Astrocyte (in vitro differentiated cells and primary cell): ENCODE measurements at regions not wholly inside any gene's neighbourhood (a gene's known extent, or its start where the extent isn't known, plus 50 kb on each side); places are given as distances from the start of the nearest gene placed in this dataset.

ENCODE experiments used
- DNase-seq: peaks from one replicate; pipeline ENCODE4 v3.0.0-alpha.2; 2010; ENCODE audit warnings: low read depth
- FAIRE-seq: peaks from 2 replicates; lab custom pipeline; 2011; peaks lifted over from hg19 to GRCh38; lab: Jason Lieb, UNC
- H2AFZ ChIP-seq: 2 replicates; pipeline ENCODE4 v1.6.0; 2012; ENCODE audit warnings: low read depth, low read length, inconsistent platforms
- H3K27ac ChIP-seq: 2 replicates; pipeline ENCODE4 v1.5.1; 2011; ENCODE audit warnings: low read depth, low read length, inconsistent platforms
- H3K27me3 ChIP-seq: 2 replicates; pipeline ENCODE4 v1.6.0; 2011; ENCODE audit warnings: low read length, inconsistent platforms; ENCODE audit not compliant: insufficient read depth
- H3K36me3 ChIP-seq: 2 replicates; pipeline ENCODE4 v1.5.1; 2011; ENCODE audit warnings: low read length, inconsistent platforms; ENCODE audit not compliant: insufficient read depth
- H3K4me1 ChIP-seq: 2 replicates; pipeline ENCODE4 v1.5.1; 2011; ENCODE audit warnings: low read length, inconsistent platforms; ENCODE audit not compliant: insufficient read depth
- H3K4me2 ChIP-seq: 2 replicates; pipeline ENCODE4 v1.6.0; 2012; ENCODE audit warnings: low read length, inconsistent platforms
- H3K4me3 ChIP-seq: 2 replicates; pipeline ENCODE4 v1.5.1; 2011; ENCODE audit warnings: low read depth, mild to moderate bottlenecking, low read length, inconsistent platforms; ENCODE audit not compliant: insufficient read depth
- H3K79me2 ChIP-seq: 2 replicates; pipeline ENCODE4 v1.6.0; 2012; ENCODE audit warnings: mild to moderate bottlenecking, low read length, inconsistent platforms; ENCODE audit not compliant: insufficient read depth
- H3K9ac ChIP-seq: 2 replicates; pipeline ENCODE4 v1.6.0; 2012; ENCODE audit warnings: mild to moderate bottlenecking, low read length, inconsistent platforms
- H3K9me3 ChIP-seq: 2 replicates; pipeline ENCODE4 v1.5.1; 2012; ENCODE audit warnings: low read depth, mild to moderate bottlenecking, low read length, inconsistent platforms; ENCODE audit not compliant: insufficient read depth
- H4K20me1 ChIP-seq: 2 replicates; pipeline ENCODE4 v1.6.0; 2012; ENCODE audit warnings: low read length, inconsistent platforms; ENCODE audit not compliant: insufficient read depth
- H3K27ac Mint-ChIP-seq: one replicate; pipeline ENCODE4 v1.8.0; 2021; ENCODE audit warnings: mild to moderate bottlenecking, mixed read lengths; ENCODE audit not compliant: unreplicated experiment
- H3K27me3 Mint-ChIP-seq: one replicate; pipeline ENCODE4 v1.8.0; 2021; ENCODE audit warnings: low read depth, mixed read lengths; ENCODE audit not compliant: unreplicated experiment
- H3K36me3 Mint-ChIP-seq: one replicate; pipeline ENCODE4 v1.8.0; 2021; ENCODE audit warnings: low read depth, mixed read lengths; ENCODE audit not compliant: unreplicated experiment
- H3K4me1 Mint-ChIP-seq: one replicate; pipeline ENCODE4 v1.8.0; 2021; ENCODE audit warnings: low read depth, mixed read lengths; ENCODE audit not compliant: unreplicated experiment
- H3K4me3 Mint-ChIP-seq: one replicate; pipeline ENCODE4 v1.8.0; 2021; ENCODE audit warnings: mild to moderate bottlenecking, moderate library complexity, mixed read lengths; ENCODE audit not compliant: unreplicated experiment
- H3K9me3 Mint-ChIP-seq: one replicate; pipeline ENCODE4 v1.8.0; 2021; ENCODE audit warnings: mild to moderate bottlenecking, mixed read lengths; ENCODE audit not compliant: unreplicated experiment
- CTCF ChIP-seq: IDR thresholded peaks from 2 replicates; pipeline ENCODE4 v1.5.1; 2011; ENCODE audit warnings: low read depth, mild to moderate bottlenecking, inconsistent platforms, low read length, moderate library complexity; ENCODE audit not compliant: insufficient read depth
- EZH2 ChIP-seq: IDR thresholded peaks from 2 replicates; pipeline ENCODE4 v1.6.1; 2012; ENCODE audit warnings: mild to moderate bottlenecking, low read length, inconsistent platforms; ENCODE audit not compliant: insufficient read depth

GRCh38 chr9:135247227-135247930, 159.9 kb downstream of the OLFM1 start:
- Mint-ChIP-seq H3K27me3 (peaks cover 40% of the 10 kb centered on the region), H3K36me3 (no peaks in the 10 kb centered on the region), H3K4me3 (no peak overlapping the region), H3K9me3 (no peaks in the 10 kb centered on the region), H3K27ac (no peak overlapping the region), H3K4me1 (no peaks in the 10 kb centered on the region)
- Histone ChIP-seq H3K79me2 (no peaks in the 10 kb centered on the region), H4K20me1 (no peaks in the 10 kb centered on the region), H3K27ac (no peak overlapping the region), H3K4me2 (no peak overlapping the region), H3K27me3 (no peaks in the 10 kb centered on the region), H3K9me3 (no peaks in the 10 kb centered on the region), H3K9ac (no peak overlapping the region), H3K36me3 (no peaks in the 10 kb centered on the region), H3K4me3 (no peak overlapping the region), H3K4me1 (no peaks in the 10 kb centered on the region), H2AFZ (no peak overlapping the region)
- no peak for TF ChIP-seq EZH2
- no peak for TF ChIP-seq CTCF
- DNase-seq (no peak), FAIRE-seq (no peak)

GRCh38 chr9:135248111-135248510, 160.6 kb downstream of the OLFM1 start:
- H3K27ac ChIP-seq = no peak overlapping the region
- no peak overlapping the region for H2AFZ ChIP-seq
- Mint-ChIP-seq H3K36me3 (no peaks in the 10 kb centered on the region), H3K4me3 (no peak overlapping the region), H3K9me3 (no peaks in the 10 kb centered on the region), H3K4me1 (peaks cover under 1% of the 10 kb centered on the region), H3K27ac (no peak overlapping the region), H3K27me3 (peaks cover 34% of the 10 kb centered on the region)
- H4K20me1 ChIP-seq = no peaks in the 10 kb centered on the region
- no peaks in the 10 kb centered on the region for H3K9me3 ChIP-seq
- H3K79me2 ChIP-seq = no peaks in the 10 kb centered on the region
- no peak overlapping the region for H3K4me3 ChIP-seq
- no peak for TF ChIP-seq CTCF
- no peak for TF ChIP-seq EZH2
- no peak for FAIRE-seq
- H3K4me2 ChIP-seq = no peak overlapping the region
- no peaks in the 10 kb centered on the region for H3K27me3 ChIP-seq
- no peaks in the 10 kb centered on the region for H3K36me3 ChIP-seq
- H3K4me1 ChIP-seq = no peaks in the 10 kb centered on the region
- no peak for DNase-seq
- H3K9ac ChIP-seq = no peak overlapping the region

GRCh38 chr9:135248721-135249120, 161.3 kb downstream of the OLFM1 start:
- Histone ChIP-seq H3K9me3 (no peaks in the 10 kb centered on the region), H3K4me3 (no peak overlapping the region), H3K79me2 (no peaks in the 10 kb centered on the region), H3K27me3 (no peaks in the 10 kb centered on the region), H2AFZ (no peak overlapping the region), H4K20me1 (no peaks in the 10 kb centered on the region), H3K27ac (no peak overlapping the region), H3K36me3 (no peaks in the 10 kb centered on the region), H3K4me2 (no peak overlapping the region), H3K4me1 (no peaks in the 10 kb centered on the region), H3K9ac (no peak overlapping the region)
- no peak overlapping the region for H3K4me3 Mint-ChIP-seq
- H3K27ac Mint-ChIP-seq = no peak overlapping the region
- FAIRE-seq (no peak), DNase-seq (no peak)
- peaks cover 28% of the 10 kb centered on the region for H3K27me3 Mint-ChIP-seq
- TF ChIP-seq CTCF (no peak), EZH2 (no peak)
- no peaks in the 10 kb centered on the region for H3K36me3 Mint-ChIP-seq
- H3K4me1 Mint-ChIP-seq = peaks cover 2% of the 10 kb centered on the region
- no peaks in the 10 kb centered on the region for H3K9me3 Mint-ChIP-seq
